KMS-11 (cell line): ENCODE measurements at regions not wholly inside any gene's neighbourhood (a gene's known extent, or its start where the extent isn't known, plus 50 kb on each side); places are given as distances from the start of the nearest gene placed in this dataset.
"Not testable (repeated sequence)": the region's sequence is repeated elsewhere in the genome, so short reads cannot be mapped to it uniquely, and the experiment has no call there.

Experiments
- H2AFZ ChIP-seq: fragments of 200-600 bp; sonication (generic); 2 replicates; pipeline ENCODE4 v1.6.1; 2016; ENCODE audit warnings: antibody characterized with exemption, mixed run types, low read depth
- H3K27ac ChIP-seq: fragments of 200-600 bp; sonication (generic); 2 replicates; pipeline ENCODE4 v1.6.1; 2016; ENCODE audit warnings: mild to moderate bottlenecking, mixed run types
- H3K27me3 ChIP-seq: fragments of 200-600 bp; sonication (generic); 2 replicates; pipeline ENCODE4 v1.6.1; 2017; ENCODE audit warnings: mild to moderate bottlenecking, low read depth, mixed run types, moderate library complexity; ENCODE audit not compliant: insufficient read depth
- H3K36me3 ChIP-seq: fragments of 200-600 bp; sonication (generic); 2 replicates; pipeline ENCODE4 v1.6.1; 2017; ENCODE audit warnings: mild to moderate bottlenecking, mixed run types; ENCODE audit not compliant: insufficient read depth
- H3K4me1 ChIP-seq: fragments of 200-600 bp; sonication (generic); 2 replicates; pipeline ENCODE4 v1.6.1; 2016; ENCODE audit warnings: mild to moderate bottlenecking, low read depth, mixed run types; ENCODE audit not compliant: poor library complexity, severe bottlenecking
- H3K4me2 ChIP-seq: fragments of 200-600 bp; sonication (generic); 2 replicates; pipeline ENCODE4 v1.7.0; 2016; ENCODE audit warnings: mild to moderate bottlenecking, mixed run types
- H3K4me3 ChIP-seq: fragments of 200-600 bp; sonication (generic); IDR thresholded peaks from 2 replicates; pipeline ENCODE4 v1.6.1; 2017; ENCODE audit warnings: low read depth, low read length, mixed read lengths; ENCODE audit not compliant: insufficient read depth
- H3K79me2 ChIP-seq: fragments of 200-600 bp; sonication (generic); 2 replicates; pipeline ENCODE4 v1.6.1; 2016; ENCODE audit warnings: low read depth, mixed run types; ENCODE audit not compliant: insufficient read depth
- H3K9ac ChIP-seq: fragments of 200-600 bp; sonication (generic); 2 replicates; pipeline ENCODE4 v1.6.1; 2016; ENCODE audit warnings: mild to moderate bottlenecking, mixed run types
- H4K20me1 ChIP-seq: fragments of 200-600 bp; sonication (generic); 2 replicates; pipeline ENCODE4 v1.6.1; 2016; ENCODE audit warnings: mild to moderate bottlenecking, mixed run types; ENCODE audit not compliant: insufficient read depth
- CTCF ChIP-seq: fragments of 200-600 bp; sonication (generic); conservative IDR thresholded peaks from 2 replicates; pipeline ENCODE4 v1.6.1; 2017; ENCODE audit warnings: low read depth, mild to moderate bottlenecking, antibody characterized with exemption, low read length, moderate library complexity, mixed read lengths

GRCh38 chr11:7143908-7144307, 55.1 kb downstream of the RBMXL2 start:
- no peaks in the 10 kb centered on the region for H4K20me1 ChIP-seq
- no peak overlapping the region for H3K4me2 ChIP-seq
- no peak overlapping the region for H3K9ac ChIP-seq
- peak; percentile 33; the same call in 1 of the 2 replicates for TF ChIP-seq CTCF
- H3K36me3 ChIP-seq, result no peaks in the 10 kb centered on the region
- no peaks in the 10 kb centered on the region for H3K79me2 ChIP-seq
- H2AFZ ChIP-seq, result no peak overlapping the region
- no peaks in the 10 kb centered on the region for H3K4me1 ChIP-seq
- H3K4me3 ChIP-seq, result no peak overlapping the region
- H3K27me3 ChIP-seq, result no peaks in the 10 kb centered on the region
- no peak overlapping the region for H3K27ac ChIP-seq

GRCh38 chr11:7150104-7150503, 61.3 kb downstream of the RBMXL2 start:
- not testable (repeated sequence) for H3K9ac ChIP-seq, H2AFZ ChIP-seq, H3K36me3 ChIP-seq, H3K79me2 ChIP-seq, H3K4me2 ChIP-seq, H4K20me1 ChIP-seq, H3K4me1 ChIP-seq, H3K27ac ChIP-seq, H3K4me3 ChIP-seq, H3K27me3 ChIP-seq

GRCh38 chr11:7154881-7155361, 66.1 kb downstream of the RBMXL2 start:
- Histone ChIP-seq H3K36me3 (no peaks in the 10 kb centered on the region), H3K4me3 (no peak overlapping the region), H3K9ac (no peak overlapping the region), H2AFZ (no peak overlapping the region), H3K4me1 (no peaks in the 10 kb centered on the region), H3K79me2 (no peaks in the 10 kb centered on the region), H3K4me2 (no peak overlapping the region), H4K20me1 (no peaks in the 10 kb centered on the region), H3K27ac (no peak overlapping the region), H3K27me3 (no peaks in the 10 kb centered on the region)
- no peak for TF ChIP-seq CTCF

- Histone ChIP-seq H3K4me1 (no peaks in the 10 kb centered on the region), H3K4me2 (no peak overlapping the region)
- no peak for TF ChIP-seq CTCF
Observed at GRCh38 chr11:7160814-7161489, 72.2 kb downstream of the RBMXL2 start.

GRCh38 chr11:7165911-7166310, 77.1 kb downstream of the RBMXL2 start:
- Histone ChIP-seq H3K79me2 (no peaks in the 10 kb centered on the region), H3K27ac (no peak overlapping the region), H3K27me3 (no peaks in the 10 kb centered on the region), H3K4me2 (no peak overlapping the region), H3K36me3 (no peaks in the 10 kb centered on the region), H3K9ac (no peak overlapping the region), H3K4me1 (no peaks in the 10 kb centered on the region), H3K4me3 (no peak overlapping the region), H2AFZ (no peak overlapping the region), H4K20me1 (no peaks in the 10 kb centered on the region)
- TF ChIP-seq CTCF, result no peak

More at GRCh38 chr11:7160814-7161489, 72.2 kb downstream of the RBMXL2 start:
- no peaks in the 10 kb centered on the region for H3K27me3 ChIP-seq
- H3K27ac ChIP-seq, result no peak overlapping the region
- no peak overlapping the region for H3K4me3 ChIP-seq
- H3K36me3 ChIP-seq, result no peaks in the 10 kb centered on the region
- no peak overlapping the region for H2AFZ ChIP-seq
- no peaks in the 10 kb centered on the region for H3K79me2 ChIP-seq
- no peaks in the 10 kb centered on the region for H4K20me1 ChIP-seq
- no peak overlapping the region for H3K9ac ChIP-seq
